B cell (primary cell): ENCODE measurements at regions not wholly inside any gene's neighbourhood (a gene's known extent, or its start where the extent isn't known, plus 50 kb on each side); places are given as distances from the start of the nearest gene placed in this dataset.

Experiments used
- ATAC-seq: fragments of 200-7000 bp; cut with Tn5 transposase; one replicate; pipeline ENCODE4 v1.10.0; 2021; ENCODE audit warnings: low read depth, mild to moderate bottlenecking, moderate number of reproducible peaks, moderate library complexity
- CTCF ChIA-PET: fragments of 350-600 bp; sonication (Branson Sonifier 250); formaldehyde crosslinking; loops from one replicate; lab custom pipeline; 2021; ENCODE audit warnings: antibody characterized with exemption, inconsistent platforms; lab: Charles Lee
- POLR2A ChIA-PET: fragments of 350-600 bp; sonication (Branson Sonifier 250); formaldehyde crosslinking; loops from one replicate; lab custom pipeline; 2021; ENCODE audit warnings: antibody characterized with exemption; lab: Charles Lee
- DNase-seq: peaks from one replicate; pipeline ENCODE4 v3.0.0; 2013
- H2AFZ ChIP-seq: 2 replicates; pipeline ENCODE4 v1.6.1; 2012; ENCODE audit warnings: mild to moderate bottlenecking, low read depth, low read length; ENCODE audit not compliant: insufficient read depth, poor library complexity, severe bottlenecking
- H3K27ac ChIP-seq, 2 donors: 1 replicate in 1 of 2; 2 replicates in 1 of 2; pipeline ENCODE4 v1.5.1; 2012 to 2013; ENCODE audit warnings: low read length in 2 of 2, mild to moderate bottlenecking in 2 of 2, moderate library complexity in 1 of 2
- H3K27me3 ChIP-seq, 4 experiments: fragments of 200-600 bp in 1 of 4; sonication (generic) in 1 of 4; replicated peaks in 1 of 4; 1 replicate in 2 of 4; 2 replicates in 2 of 4; pipeline versions ENCODE4 v1.6.1 to v1.7.0; 2013 to 2016; ENCODE audit warnings: low read length in 3 of 4, mild to moderate bottlenecking in 2 of 4, mixed read lengths in 1 of 4, moderate library complexity in 1 of 4; ENCODE audit not compliant: insufficient read depth in 4 of 4, control insufficient read depth in 3 of 4; ENCODE audit errors: control extremely low read depth in 1 of 4
- H3K36me3 ChIP-seq, 2 experiments: replicated peaks in 1 of 2; 1 replicate in 1 of 2; 2 replicates in 1 of 2; pipeline versions ENCODE4 v1.6.1 to v1.7.1; 2013; ENCODE audit warnings: low read length in 1 of 2; ENCODE audit not compliant: insufficient read depth in 2 of 2, control insufficient read depth in 1 of 2; ENCODE audit errors: control extremely low read depth in 1 of 2, extremely low read depth in 1 of 2
- H3K4me1 ChIP-seq, 2 donors: fragments of 200-600 bp in 1 of 2; sonication (generic) in 1 of 2; 1 replicate in 1 of 2; 2 replicates in 1 of 2; pipeline versions ENCODE4 v1.5.1 to v1.6.1; 2013 to 2017; ENCODE audit warnings: low read length in 2 of 2; ENCODE audit not compliant: control insufficient read depth in 2 of 2, insufficient read depth in 2 of 2
- H3K4me2 ChIP-seq: replicated peaks from 2 replicates; pipeline ENCODE3; 2012; ENCODE audit warnings: mild to moderate bottlenecking, low read depth, low read length; ENCODE audit not compliant: poor library complexity, severe bottlenecking
- H3K4me3 ChIP-seq, 5 experiments: fragments of 200-600 bp in 1 of 5; sonication (generic) in 1 of 5; 1 replicate in 3 of 5; 2 replicates in 2 of 5; pipeline versions ENCODE4 v1.5.1 to v1.7.0; 2011 to 2016; ENCODE audit warnings: low read length in 4 of 5, mild to moderate bottlenecking in 4 of 5, low read depth in 2 of 5, control low read depth in 1 of 5, moderate library complexity in 1 of 5; ENCODE audit not compliant: insufficient read depth in 1 of 5; ENCODE audit errors: control extremely low read depth in 1 of 5, extremely low read depth in 1 of 5
- H3K79me2 ChIP-seq: fragments of 200-600 bp; sonication (generic); one replicate; pipeline ENCODE4 v1.6.0; 2016; ENCODE audit warnings: low read length; ENCODE audit not compliant: control insufficient read depth, insufficient read depth
- H3K9ac ChIP-seq: fragments of 200-600 bp; sonication (generic); 2 replicates; pipeline ENCODE4 v1.6.1; 2017; ENCODE audit warnings: mild to moderate bottlenecking, low read length, moderate library complexity
- H3K9me3 ChIP-seq, 3 donors: one replicate each; pipeline versions ENCODE4 v1.6.1 to v1.7.1; 2013; ENCODE audit warnings: low read length in 2 of 3; ENCODE audit not compliant: control insufficient read depth in 2 of 3, insufficient read depth in 1 of 3; ENCODE audit errors: control extremely low read depth in 1 of 3
- H4K20me1 ChIP-seq: 2 replicates; pipeline ENCODE4 v1.6.0; 2012; ENCODE audit warnings: mild to moderate bottlenecking, low read length; ENCODE audit not compliant: insufficient read depth, control insufficient read depth, poor library complexity, severe bottlenecking
- H3K27ac Mint-ChIP-seq: one replicate; pipeline ENCODE4 v1.8.0; 2021; ENCODE audit warnings: mixed read lengths
- H3K27me3 Mint-ChIP-seq: one replicate; pipeline ENCODE4 v1.8.0; 2021; ENCODE audit warnings: mixed read lengths
- H3K4me1 Mint-ChIP-seq: one replicate; pipeline ENCODE4 v1.8.0; 2021; ENCODE audit warnings: mixed read lengths
- H3K4me3 Mint-ChIP-seq: one replicate; pipeline ENCODE4 v1.8.0; 2021; ENCODE audit warnings: mixed read lengths
- H3K9me3 Mint-ChIP-seq: one replicate; pipeline ENCODE4 v1.8.0; 2022; ENCODE audit warnings: mixed read lengths; ENCODE audit not compliant: insufficient read depth
- CTCF ChIP-seq: fragments of 200-600 bp; IDR thresholded peaks from one replicate; pipeline ENCODE4 v1.8.0; 2022; ENCODE audit warnings: antibody characterized with exemption, mild to moderate bottlenecking
- EZH2 ChIP-seq: IDR thresholded peaks from 2 replicates; pipeline ENCODE4 v1.6.1; 2012; ENCODE audit warnings: borderline replicate concordance, low read depth, mild to moderate bottlenecking, moderate library complexity, low read length; ENCODE audit not compliant: insufficient read depth, poor library complexity, severe bottlenecking
- WGBS: methylation state at CpG from one replicate; pipeline ENCODE4 v1.1.5; 2013; ENCODE audit warnings: missing lambda C conversion rate; ENCODE audit not compliant: insufficient coverage; 5-methylcytosine and 5-hydroxymethylcytosine counted together
- intact Hi-C: fragments of 100-400 bp; cut with micrococcal nuclease; formaldehyde crosslinking; loops from one replicate; pipeline ENCODE4 v1.10.0; 2022

GRCh38 chr18:1861473-1861872 lies 709.8 kb downstream of the METTL4 start:
- H3K79me2 ChIP-seq: no peaks in the 10 kb centered on the region
- no peak overlapping the region for H3K27ac ChIP-seq
- CTCF ChIA-PET: no interaction called here
- H3K4me3 ChIP-seq: no peak overlapping the region
- no peak for TF ChIP-seq EZH2
- no peak for TF ChIP-seq CTCF
- H3K9ac ChIP-seq: no peak overlapping the region
- H3K27me3 ChIP-seq: no peaks in the 10 kb centered on the region
- no peaks in the 10 kb centered on the region for H4K20me1 ChIP-seq
- 100% methylated on average over 2 of the region's 2 CpGs for WGBS
- intact Hi-C loops: no loop called here
- ATAC-seq: no peak
- H3K4me3 Mint-ChIP-seq: no peak overlapping the region
- H3K4me1 ChIP-seq: no peaks in the 10 kb centered on the region
- H3K27me3 Mint-ChIP-seq: no peaks in the 10 kb centered on the region
- no peaks in the 10 kb centered on the region for H3K36me3 ChIP-seq
- H2AFZ ChIP-seq: no peak overlapping the region
- no peak overlapping the region for H3K27ac Mint-ChIP-seq
- peaks cover 0 to 8% (median 0%) of the 10 kb centered on the region in 3 donors for H3K9me3 ChIP-seq
- POLR2A ChIA-PET: no interaction called here
- no peaks in the 10 kb centered on the region for H3K4me1 Mint-ChIP-seq
- DNase-seq: no peak
- no peak overlapping the region for H3K4me2 ChIP-seq
- peaks cover 5% of the 10 kb centered on the region for H3K9me3 Mint-ChIP-seq

GRCh38 chr18:1865869-1866268 lies 705.4 kb downstream of the METTL4 start:
- ChIA-PET POLR2A (no interaction called here), CTCF (no interaction called here)
- no peaks in the 10 kb centered on the region for H3K27me3 Mint-ChIP-seq
- Histone ChIP-seq H3K9me3 (peaks cover 0 to 6% (median 0%) of the 10 kb centered on the region in 3 donors), H3K9ac (no peak overlapping the region), H2AFZ (no peak overlapping the region), H3K79me2 (no peaks in the 10 kb centered on the region), H3K27me3 (no peaks in the 10 kb centered on the region), H3K4me2 (no peak overlapping the region), H3K36me3 (no peaks in the 10 kb centered on the region), H4K20me1 (no peaks in the 10 kb centered on the region), H3K4me1 (no peaks in the 10 kb centered on the region), H3K4me3 (no peak overlapping the region), H3K27ac (no peak overlapping the region)
- TF ChIP-seq CTCF (no peak), EZH2 (no peak)
- no peak overlapping the region for H3K27ac Mint-ChIP-seq
- no peak overlapping the region for H3K4me3 Mint-ChIP-seq
- ATAC-seq (no peak), DNase-seq (no peak)
- intact Hi-C loops: no loop called here
- H3K9me3 Mint-ChIP-seq: peaks cover 7% of the 10 kb centered on the region
- no peaks in the 10 kb centered on the region for H3K4me1 Mint-ChIP-seq
- 90% methylated on average over 3 of the region's 3 CpGs for WGBS
